ENCODE measurements at regions not wholly inside any gene's neighbourhood (a gene's known extent, or its start where the extent isn't known, plus 50 kb on each side); places are given as distances from the start of the nearest gene placed in this dataset.

- H2AK5ac ChIP-seq (ENCODE audit: low read depth, low read length), result no peak overlapping the region
- no peak overlapping the region for H2AFZ ChIP-seq (ENCODE audit: low read length)
- H4K20me1 ChIP-seq (replicated peaks in 1 of 2; ENCODE audit: control insufficient read depth in 1 of 2, insufficient read depth in 2 of 2, low read length in 2 of 2), result no peaks in the 10 kb centered on the region
- H3K27me3 ChIP-seq (replicated peaks in 1 of 4; ENCODE audit: control insufficient read depth in 3 of 4, extremely low read depth in 1 of 4, insufficient read depth in 3 of 4, low read length in 3 of 4), result no peaks in the 10 kb centered on the region
- no peak overlapping the region for H4K8ac ChIP-seq (ENCODE audit: extremely low read depth, insufficient read depth, low read length)
- no peak overlapping the region for H3K18ac ChIP-seq (ENCODE audit: extremely low read depth, low read length)
- POLR2A ChIA-PET (ENCODE audit: partially characterized antibody), result no interaction called here
- H3K9me3 ChIP-seq (ENCODE audit: insufficient read depth in 2 of 2, low read depth in 1 of 2, low read length in 1 of 2), result no peaks in the 10 kb centered on the region
- no peak overlapping the region for H4K5ac ChIP-seq (ENCODE audit: insufficient read length, low read depth, low read length)
- H3K4me3 ChIP-seq (ENCODE audit: extremely low read depth in 1 of 4, insufficient read depth in 2 of 4, low read depth in 3 of 4, low read length in 4 of 4), result no peak overlapping the region
- no peak for DNase-seq (ENCODE audit: low read depth in 1 of 2, low spot score in 2 of 2)
- no peak overlapping the region for H3K27ac ChIP-seq (ENCODE audit: low read depth, low read length)
- H2BK12ac ChIP-seq (ENCODE audit: low read depth, low read length), result no peak overlapping the region
- no peaks in the 10 kb centered on the region for H3K4me1 ChIP-seq (replicated peaks in 1 of 4; ENCODE audit: control insufficient read depth in 3 of 4, insufficient read depth in 4 of 4, low read length in 3 of 4)
- no peaks in the 10 kb centered on the region for H3K79me1 ChIP-seq (ENCODE audit: low read depth, low read length)
- no peak overlapping the region for H2BK120ac ChIP-seq (replicated peaks; ENCODE audit: low read depth, low read length)
- FAIRE-seq, result no peak
- H2BK5ac ChIP-seq (ENCODE audit: low read depth, low read length), result no peak overlapping the region
- no peak overlapping the region for H4K91ac ChIP-seq (replicated peaks; ENCODE audit: insufficient read length, low read length)
- H3K4ac ChIP-seq (replicated peaks; ENCODE audit: insufficient read length, low read depth, low read length), result no peak overlapping the region
- H3K23ac ChIP-seq (ENCODE audit: insufficient read length), result no peak overlapping the region
- no peak overlapping the region for H3K56ac ChIP-seq (replicated peaks; ENCODE audit: insufficient read length, low read depth, low read length)
- WGBS, 2 experiments (ENCODE audit: extremely low coverage in 1 of 2, insufficient coverage in 1 of 2, insufficient read length in 1 of 2, insufficient replicate concordance in 2 of 2, low coverage in 1 of 2, low lambda C conversion rate in 2 of 2, missing lambda C conversion rate in 1 of 2), result 83% methylated on average over 4 of the region's 4 CpGs; no CpG with 5 or more reads in 1 of the 2 experiments
- CTCF ChIA-PET (ENCODE audit: partially characterized antibody), result interaction anchor here (0.6 to 3.8 kb wide), 9 partner anchors 9 to 649 kb away, joined by 3 to 44 read pairs (median 4); no protein-coding TSS in a partner anchor
- no peaks in the 10 kb centered on the region for H3K79me2 ChIP-seq (ENCODE audit: control insufficient read depth in 1 of 2, insufficient read depth in 2 of 2, low read length in 2 of 2)
- H3K9ac ChIP-seq (replicated peaks in 1 of 4; ENCODE audit: extremely low read depth in 1 of 4, low read depth in 3 of 4, low read length in 3 of 4), result no peak overlapping the region
- no peaks in the 10 kb centered on the region for H3K23me2 ChIP-seq (ENCODE audit: low read depth, low read length)
- no peak overlapping the region for H3K4me2 ChIP-seq (ENCODE audit: insufficient read depth in 1 of 2, low read depth in 2 of 2, low read length in 2 of 2)
- TF ChIP-seq EZH2 (IDR thresholded peaks at IDR 0.05; ENCODE audit: low read depth, low read length, severe bottlenecking) (no peak), CBX8 (IDR thresholded peaks at IDR 0.05; ENCODE audit: borderline replicate concordance, low read depth, low read length) (no peak), TEAD4 (IDR thresholded peaks at IDR 0.05; ENCODE audit: low read depth, low read length) (no peak), SP2 (IDR thresholded peaks at IDR 0.05; ENCODE audit: low read length) (no peak)
- H2BK20ac ChIP-seq (ENCODE audit: low read length), result no peak overlapping the region
- H3K14ac ChIP-seq (ENCODE audit: insufficient read length), result no peak overlapping the region
- H3K36me3 ChIP-seq (ENCODE audit: control insufficient read depth in 2 of 4, insufficient read depth in 4 of 4, low read length in 3 of 4), result no peaks in the 10 kb centered on the region
- H2BK15ac ChIP-seq (ENCODE audit: low read length), result no peak overlapping the region
Observed at GRCh38 chr2:102871707-102872106, 109.9 kb downstream of the TMEM182 start.
